ENCODE measurements at regions not wholly inside any gene's neighbourhood (a gene's known extent, or its start where the extent isn't known, plus 50 kb on each side); places are given as distances from the start of the nearest gene placed in this dataset.
A peak's percentile ranks its signal among the peaks of the same experiment; 100 is the strongest.

DNA sequence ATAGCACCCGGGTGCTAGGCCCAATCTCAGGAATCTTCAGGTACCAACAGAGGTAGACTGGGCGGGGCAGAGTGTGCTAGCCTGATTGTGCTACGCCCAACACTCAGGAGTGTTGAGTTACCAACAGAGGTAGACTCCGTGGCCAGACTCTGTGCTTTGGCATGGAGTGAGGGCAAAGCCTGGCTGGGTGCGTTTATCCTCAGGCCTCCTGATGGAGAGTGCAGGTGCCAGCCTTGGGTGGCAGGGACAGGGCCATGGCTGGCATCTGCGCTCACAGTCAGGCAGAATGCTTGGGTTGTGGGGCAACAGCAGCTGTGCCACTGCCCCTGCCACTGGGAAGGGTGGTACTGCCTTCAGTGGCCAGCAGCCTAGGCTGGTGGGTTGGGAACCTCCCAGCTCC is 111.6 kb downstream of the NEUROD6 start:
- no peak for DNase-seq (ENCODE audit: low spot score)
- TF ChIP-seq, protein P1, sequence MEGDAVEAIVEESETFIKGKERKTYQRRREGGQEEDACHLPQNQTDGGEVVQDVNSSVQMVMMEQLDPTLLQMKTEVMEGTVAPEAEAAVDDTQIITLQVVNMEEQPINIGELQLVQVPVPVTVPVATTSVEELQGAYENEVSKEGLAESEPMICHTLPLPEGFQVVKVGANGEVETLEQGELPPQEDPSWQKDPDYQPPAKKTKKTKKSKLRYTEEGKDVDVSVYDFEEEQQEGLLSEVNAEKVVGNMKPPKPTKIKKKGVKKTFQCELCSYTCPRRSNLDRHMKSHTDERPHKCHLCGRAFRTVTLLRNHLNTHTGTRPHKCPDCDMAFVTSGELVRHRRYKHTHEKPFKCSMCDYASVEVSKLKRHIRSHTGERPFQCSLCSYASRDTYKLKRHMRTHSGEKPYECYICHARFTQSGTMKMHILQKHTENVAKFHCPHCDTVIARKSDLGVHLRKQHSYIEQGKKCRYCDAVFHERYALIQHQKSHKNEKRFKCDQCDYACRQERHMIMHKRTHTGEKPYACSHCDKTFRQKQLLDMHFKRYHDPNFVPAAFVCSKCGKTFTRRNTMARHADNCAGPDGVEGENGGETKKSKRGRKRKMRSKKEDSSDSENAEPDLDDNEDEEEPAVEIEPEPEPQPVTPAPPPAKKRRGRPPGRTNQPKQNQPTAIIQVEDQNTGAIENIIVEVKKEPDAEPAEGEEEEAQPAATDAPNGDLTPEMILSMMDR (IDR thresholded peaks at IDR 0.05; ENCODE audit: extremely low read depth, missing control alignments): no peak

DNA sequence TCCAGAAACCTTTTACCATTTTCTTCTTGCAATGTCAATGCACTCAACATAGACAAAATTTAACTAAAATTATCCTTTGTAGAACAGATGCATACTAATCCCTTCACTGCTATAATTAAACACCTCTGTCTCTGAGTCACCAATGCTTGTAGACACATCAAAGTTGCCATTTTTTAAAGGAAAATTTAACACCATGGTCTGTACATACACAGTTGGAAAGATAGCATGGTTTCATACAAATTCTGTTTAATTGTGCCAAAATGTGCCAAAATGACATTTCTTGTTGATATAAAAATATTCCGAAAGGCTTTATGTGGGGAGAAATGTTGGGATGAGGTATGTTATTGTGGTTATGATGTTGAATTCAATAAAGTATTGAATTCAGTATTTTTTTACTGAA is 125.8 kb downstream of the NEUROD6 start:
- TF ChIP-seq, protein P1 (IDR thresholded peaks at IDR 0.05; ENCODE audit: extremely low read depth, missing control alignments): no peak

DNA sequence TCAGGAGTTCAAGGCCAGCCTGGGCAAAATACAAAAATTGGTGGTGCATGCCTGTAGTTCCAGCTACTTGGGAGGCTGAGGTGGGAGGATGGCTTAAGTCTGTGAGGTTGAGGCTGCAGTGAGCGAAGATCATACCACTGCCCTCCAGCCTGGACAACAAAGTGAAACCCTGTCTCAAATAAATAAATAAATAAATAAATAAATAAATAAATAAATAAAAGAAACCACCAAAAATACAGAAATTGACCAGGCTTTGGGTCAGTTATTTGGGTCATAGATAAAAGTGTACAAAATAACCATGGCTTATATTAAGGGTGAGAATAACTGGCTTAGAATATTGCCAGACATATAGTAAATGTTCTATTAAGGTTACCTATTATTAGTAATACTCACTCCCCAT is 129.2 kb downstream of the NEUROD6 start:
- TF ChIP-seq, protein P1 (IDR thresholded peaks at IDR 0.05; ENCODE audit: extremely low read depth, missing control alignments): no peak
- no peak for DNase-seq (ENCODE audit: low spot score)

More for the DNA sequence above, 125.8 kb downstream of the NEUROD6 start:
- DNase-seq (ENCODE audit: low spot score): no peak

DNA sequence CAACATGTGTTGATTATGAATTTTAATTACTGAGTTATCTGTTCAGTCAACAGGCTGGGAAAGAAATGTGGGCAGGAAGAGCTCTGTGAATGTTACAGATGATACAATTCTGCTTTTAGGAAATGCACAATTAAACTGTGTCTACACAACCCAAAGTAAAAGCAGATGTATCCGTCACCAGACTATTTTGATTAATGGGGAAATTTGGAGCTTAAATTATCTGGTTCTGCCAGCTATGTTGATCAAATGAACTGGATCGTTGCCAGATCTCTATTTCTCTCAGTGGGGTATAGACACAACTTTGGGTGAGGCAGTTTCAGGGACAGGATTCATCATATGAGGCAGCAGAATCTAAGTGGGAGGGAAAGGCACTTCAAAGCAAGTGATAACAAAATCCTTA is 136.5 kb downstream of the NEUROD6 start:
- no peak for DNase-seq (ENCODE audit: low spot score)
- TF ChIP-seq, protein P1 (IDR thresholded peaks at IDR 0.05; ENCODE audit: extremely low read depth, missing control alignments): no peak

DNA sequence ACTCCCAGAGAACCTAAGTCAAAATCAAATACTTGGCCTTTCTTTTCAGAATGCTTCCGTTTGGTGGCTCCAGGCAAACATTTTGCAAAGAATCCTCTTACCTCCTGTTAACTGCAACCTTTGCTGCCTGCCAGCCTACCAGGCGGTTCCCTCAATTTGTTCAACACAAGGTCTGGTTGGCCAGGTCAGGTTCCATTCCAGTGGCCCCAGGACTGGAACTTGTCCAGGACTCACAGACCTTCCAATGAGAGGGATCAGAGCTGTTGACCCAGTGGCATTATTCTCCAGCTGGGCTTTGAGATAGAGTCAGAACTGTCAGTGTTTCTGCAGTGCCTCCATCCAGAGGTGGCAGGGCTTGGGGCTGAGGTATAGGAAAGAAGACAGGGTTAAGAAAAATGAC is 137.0 kb downstream of the NEUROD6 start:
- DNase-seq (ENCODE audit: low spot score): no peak
- TF ChIP-seq, protein P1 (IDR thresholded peaks at IDR 0.05; ENCODE audit: extremely low read depth, missing control alignments): no peak

DNA sequence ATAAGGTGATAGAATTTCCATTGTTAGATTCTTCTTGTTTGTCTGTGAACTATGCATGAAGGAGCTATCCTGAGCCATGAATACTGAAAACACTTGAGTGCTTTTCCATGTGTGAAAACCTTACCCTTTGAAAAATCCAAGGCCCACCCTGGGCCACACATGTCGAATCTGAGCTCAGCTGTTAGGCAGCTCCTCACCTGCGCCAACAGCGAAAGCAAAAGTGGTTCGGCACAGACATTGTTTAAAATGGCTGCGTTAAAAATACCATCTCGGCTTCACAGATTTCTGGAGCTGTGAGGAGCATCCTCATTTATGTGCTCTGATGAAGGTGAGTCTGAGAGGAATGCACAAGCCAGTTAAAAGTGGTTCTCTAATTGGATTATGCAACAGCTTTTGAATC is 137.7 kb downstream of the NEUROD6 start:
- TF ChIP-seq, protein P1 (IDR thresholded peaks at IDR 0.05; ENCODE audit: extremely low read depth, missing control alignments): no peak
- DNase-seq (ENCODE audit: low spot score): no peak

DNA sequence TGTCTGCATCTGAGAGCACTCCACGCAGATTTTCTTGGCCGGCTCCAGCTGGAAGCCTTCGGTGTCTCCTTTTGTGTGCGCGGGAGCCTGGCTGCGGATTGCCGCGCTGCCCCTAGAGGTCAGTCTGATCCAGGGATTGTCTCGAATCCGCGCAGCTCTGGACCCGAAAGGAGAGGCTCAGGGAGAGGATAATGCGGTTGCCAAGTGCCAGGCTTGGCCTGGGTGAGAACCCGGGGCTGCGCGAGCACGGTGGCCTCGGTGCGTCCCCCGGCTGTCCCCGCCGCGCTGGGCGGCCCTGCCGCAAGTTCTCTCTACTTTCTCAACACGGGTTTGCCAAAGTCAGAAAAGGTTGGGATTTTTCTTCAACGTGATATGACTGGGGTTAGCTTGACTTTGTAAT is 140.9 kb downstream of the ADCYAP1R1 start:
- DNase-seq (ENCODE audit: low spot score): peak; percentile 38
- TF ChIP-seq, protein P1 (IDR thresholded peaks at IDR 0.05; ENCODE audit: extremely low read depth, missing control alignments): peak; percentile 37
